GM18505 (cell line): ENCODE measurements at regions not wholly inside any gene's neighbourhood (a gene's known extent, or its start where the extent isn't known, plus 50 kb on each side); places are given as distances from the start of the nearest gene placed in this dataset.

ENCODE experiments used
- ATAC-seq: cut with Tn5 transposase; IDR thresholded peaks from one replicate; pipeline ENCODE4 v1.9.1; 2021; ENCODE audit not compliant: unreplicated experiment
- POLR2A ChIP-seq: IDR thresholded peaks from 4 replicates; pipeline ENCODE4 v1.6.1; 2011; ENCODE audit warnings: borderline replicate concordance; ENCODE audit not compliant: insufficient read depth, insufficient read length; ENCODE audit errors: extremely low read depth

DNA sequence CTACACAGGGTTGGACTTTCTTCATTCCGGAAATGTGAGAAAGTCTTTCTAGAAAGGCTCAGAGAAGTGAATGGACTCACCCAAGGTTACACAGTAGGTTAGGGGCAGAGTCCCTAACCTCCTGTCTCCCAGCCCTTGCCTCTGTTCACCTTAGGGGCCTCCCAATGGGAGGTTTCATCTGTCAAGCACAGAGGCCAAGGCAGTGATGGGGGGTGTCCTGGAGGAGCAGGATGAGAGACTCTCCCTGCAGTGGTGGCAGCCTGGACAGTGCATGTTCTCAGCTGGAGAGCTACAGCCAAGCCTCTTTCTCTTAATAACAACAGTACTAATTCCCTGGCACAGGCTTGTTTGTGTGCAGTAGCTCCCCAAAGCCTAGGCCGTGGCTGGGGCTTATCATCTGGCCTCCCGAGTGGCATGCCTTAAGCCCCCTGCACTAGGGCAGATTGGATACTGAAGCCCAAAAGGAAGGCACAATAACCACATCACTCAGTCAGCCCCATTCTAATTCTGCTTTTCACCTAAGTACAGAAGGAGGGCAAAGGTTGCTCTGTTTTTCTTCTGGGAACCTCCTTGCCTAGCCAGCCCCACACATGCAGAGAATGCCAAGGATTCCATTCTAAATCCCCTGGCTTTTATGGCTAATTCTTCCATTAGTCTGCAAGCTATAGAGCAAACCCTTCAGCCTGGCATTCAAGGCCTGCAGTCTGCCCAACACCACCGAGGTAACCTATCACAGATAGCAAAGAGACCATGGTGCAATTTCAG lies 50.2 kb upstream of the XPA start:
- no peak for ATAC-seq
- no peak for TF ChIP-seq POLR2A

DNA sequence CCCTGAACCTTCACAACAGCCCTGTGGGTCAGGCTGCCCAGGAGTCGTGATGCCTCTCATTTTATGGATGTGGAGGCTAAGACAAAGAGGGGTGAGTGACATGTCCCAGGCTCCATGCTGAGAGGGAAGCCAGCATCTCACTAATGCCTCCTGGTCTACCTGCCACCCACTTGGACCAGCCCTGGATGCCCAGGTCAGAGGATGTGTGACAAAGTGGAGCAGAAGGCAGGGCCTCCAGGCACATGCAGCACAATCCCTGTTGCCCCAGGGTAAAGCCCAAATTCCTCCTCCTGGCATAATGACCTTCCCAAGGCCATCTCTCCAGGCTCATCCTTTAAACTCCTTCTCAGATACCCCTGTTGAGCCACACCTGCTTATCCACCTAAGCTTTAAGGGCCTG lies 51.4 kb upstream of the XPA start:
- no peak for TF ChIP-seq POLR2A
- ATAC-seq = no peak

DNA sequence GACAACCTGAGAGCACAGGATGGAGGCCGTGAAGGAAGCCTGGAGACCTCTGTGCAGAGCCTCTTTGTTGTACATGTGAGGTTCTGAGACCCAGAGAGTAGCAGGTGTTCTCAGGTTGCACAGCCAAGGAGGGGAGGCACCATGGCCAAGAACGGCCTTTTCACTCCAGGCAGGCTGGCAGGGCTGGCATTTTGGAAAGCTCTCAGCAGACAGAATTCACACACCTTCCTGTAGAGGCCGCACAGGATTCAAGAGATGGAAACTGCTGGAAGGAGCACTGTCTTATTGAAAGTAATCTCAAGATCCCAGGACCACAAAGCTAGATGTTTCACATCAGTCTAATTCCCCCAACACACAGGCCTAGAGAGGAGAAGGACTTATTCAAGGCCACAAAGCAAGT lies 52.8 kb upstream of the XPA start:
- no peak for TF ChIP-seq POLR2A

DNA sequence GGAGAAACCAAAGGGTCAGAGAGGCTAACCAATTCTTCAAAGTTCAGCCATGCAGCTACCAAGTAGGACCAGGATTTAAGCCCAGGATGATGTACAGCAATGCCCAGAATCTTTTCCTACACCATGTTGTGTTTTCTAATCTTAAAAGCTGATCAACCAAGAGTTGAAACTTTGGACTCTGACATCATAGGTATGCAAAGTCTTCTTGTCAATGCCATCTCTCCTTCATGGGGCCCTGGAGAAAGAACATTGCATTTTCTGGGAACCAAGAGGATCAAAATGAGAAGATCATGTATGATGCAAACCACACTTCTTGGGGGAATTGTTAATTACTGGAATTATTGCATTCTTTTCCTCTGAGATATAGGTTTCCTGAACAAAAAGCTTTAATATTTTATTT lies 54.4 kb upstream of the XPA start:
- no peak for ATAC-seq
- TF ChIP-seq POLR2A = no peak

More for the DNA sequence above, 52.8 kb upstream of the XPA start:
- no peak for ATAC-seq

DNA sequence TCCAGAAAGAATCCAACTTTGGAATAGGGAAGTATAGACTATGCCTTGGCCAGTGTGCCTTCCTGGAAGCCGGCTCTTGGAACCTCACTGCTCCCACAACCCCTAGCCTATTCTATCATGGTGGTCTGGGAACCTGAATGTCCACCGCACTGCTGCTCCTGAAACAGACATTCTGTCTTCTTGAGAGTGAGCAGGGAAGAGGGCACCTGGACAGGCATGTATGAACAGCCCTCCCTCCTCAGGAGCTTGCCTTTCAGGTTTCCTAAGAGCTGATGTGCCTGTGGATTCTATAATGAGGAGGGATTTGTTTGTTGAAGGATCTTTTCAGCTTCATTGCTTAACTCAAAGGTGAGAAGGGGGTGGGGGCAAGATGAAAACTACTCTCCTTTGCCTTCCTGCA lies 55.1 kb upstream of the XPA start:
- ATAC-seq = no peak
- no peak for TF ChIP-seq POLR2A

DNA sequence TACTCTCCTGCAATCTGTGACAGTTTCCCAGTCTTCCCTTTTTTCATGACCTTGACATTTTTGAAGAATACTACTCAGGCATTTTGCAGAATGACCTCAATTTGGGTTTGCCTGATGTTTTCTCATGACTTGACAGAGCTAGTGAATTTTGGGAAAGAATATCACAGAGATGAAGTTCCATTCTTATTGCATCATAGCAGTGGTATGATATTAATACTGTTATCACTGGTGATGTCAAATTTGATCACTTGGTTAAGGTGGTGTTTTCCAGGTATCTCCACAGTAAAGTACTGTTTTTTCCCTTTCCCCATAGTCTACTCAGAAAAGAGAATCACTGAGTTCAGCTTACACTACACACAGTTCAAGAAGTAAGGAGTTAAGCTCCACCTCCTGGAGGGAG lies 56.2 kb upstream of the XPA start:
- no peak for TF ChIP-seq POLR2A
- no peak for ATAC-seq

DNA sequence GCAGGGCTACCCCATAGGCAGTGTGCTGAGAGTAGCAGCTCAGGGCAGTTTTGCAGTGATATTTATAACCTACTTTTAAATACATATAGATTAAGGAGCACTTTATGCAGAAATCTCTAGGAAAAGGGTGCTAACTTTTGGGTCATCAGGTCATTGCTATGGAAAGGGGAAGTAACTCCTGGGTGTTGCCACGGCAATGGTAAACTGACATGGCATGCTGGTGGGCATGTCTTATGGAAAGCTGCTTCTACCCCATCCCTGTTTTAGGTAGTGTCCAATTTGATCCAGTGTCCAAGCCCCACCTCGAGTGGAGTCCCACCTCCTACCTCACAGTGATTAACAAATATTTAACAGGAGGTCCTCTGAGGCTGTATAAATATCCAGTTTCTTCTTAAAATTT lies 56.8 kb upstream of the XPA start:
- TF ChIP-seq POLR2A = no peak
- no peak for ATAC-seq

DNA sequence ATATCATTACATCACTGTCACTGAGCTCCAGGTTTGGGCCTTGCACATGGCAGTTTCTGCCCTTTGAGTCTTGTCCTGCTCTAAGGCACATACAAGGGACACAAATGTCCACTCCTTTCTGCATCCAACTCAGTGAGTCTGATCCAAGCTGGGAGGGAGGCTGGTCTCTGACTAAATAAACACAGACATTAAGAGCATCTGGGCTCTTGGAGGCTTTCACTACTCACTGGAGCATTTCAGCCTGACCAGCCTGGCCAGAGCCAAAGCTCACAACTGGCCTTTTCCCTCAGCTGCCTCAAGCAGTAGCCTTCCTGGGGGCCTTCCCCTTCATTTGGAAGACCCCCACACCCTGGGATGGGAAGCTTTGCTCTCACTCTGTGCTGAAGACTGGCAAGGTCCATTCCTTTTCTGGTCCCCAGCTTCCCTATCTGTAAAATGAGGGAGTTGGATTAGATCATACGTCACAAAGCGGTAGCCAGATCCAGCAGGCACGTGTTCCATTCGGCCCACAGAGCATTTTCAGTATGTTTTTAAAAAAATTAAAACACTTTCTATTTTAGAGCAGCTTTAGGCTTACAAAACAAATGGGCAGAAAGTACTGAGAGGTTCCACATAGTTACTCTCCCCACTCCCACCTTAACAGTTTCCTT lies 58.6 kb upstream of the XPA start:
- no peak for TF ChIP-seq POLR2A
- ATAC-seq = no peak

DNA sequence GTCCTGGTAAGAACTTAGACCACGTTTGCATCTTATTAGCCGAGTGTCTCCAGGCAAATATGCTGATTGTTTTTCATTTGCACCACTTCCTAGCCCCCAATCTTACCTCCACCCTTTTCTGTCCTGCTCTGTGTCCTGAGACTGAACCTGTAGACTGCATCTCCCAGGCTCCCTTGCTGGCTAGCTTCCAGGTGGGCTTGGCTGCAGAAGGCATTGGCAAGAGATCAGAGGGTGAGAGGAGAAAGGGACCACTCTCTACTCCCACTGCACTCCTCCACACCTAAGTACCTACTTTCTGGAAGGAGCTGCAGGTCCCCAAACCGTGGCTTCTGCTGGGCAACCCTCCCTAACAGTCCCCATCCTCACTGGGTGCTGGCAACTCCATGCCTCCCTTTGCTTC lies 59.9 kb upstream of the XPA start:
- no peak for TF ChIP-seq POLR2A
- ATAC-seq = no peak

DNA sequence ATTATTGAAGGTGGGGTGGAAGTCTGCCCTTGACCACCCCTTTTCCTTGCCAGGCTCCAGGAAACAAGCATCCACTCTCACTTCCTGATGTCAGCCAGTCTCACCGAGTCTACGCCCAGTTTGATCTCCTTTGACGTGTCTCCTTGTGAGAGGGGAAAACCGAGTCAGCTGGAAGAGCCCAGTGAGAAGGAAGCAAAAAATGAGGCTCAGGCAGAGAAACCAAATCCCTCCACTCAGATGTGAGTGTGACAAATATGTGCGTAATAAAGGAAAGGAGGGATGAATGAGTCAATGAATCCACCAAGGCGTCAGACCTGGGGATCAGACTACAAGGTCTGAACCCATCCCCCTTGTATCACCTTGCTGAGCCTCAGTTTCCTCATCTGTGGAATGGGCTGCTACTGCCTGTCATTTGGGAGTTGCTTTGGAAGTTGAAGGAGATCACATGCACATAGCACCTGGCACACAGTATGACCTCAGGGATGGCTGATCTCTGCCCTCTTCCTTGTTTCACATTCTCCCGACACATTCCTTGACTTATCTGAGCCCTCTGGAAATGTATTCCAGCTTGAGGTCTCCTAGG lies 61.3 kb upstream of the XPA start:
- no peak for TF ChIP-seq POLR2A

DNA sequence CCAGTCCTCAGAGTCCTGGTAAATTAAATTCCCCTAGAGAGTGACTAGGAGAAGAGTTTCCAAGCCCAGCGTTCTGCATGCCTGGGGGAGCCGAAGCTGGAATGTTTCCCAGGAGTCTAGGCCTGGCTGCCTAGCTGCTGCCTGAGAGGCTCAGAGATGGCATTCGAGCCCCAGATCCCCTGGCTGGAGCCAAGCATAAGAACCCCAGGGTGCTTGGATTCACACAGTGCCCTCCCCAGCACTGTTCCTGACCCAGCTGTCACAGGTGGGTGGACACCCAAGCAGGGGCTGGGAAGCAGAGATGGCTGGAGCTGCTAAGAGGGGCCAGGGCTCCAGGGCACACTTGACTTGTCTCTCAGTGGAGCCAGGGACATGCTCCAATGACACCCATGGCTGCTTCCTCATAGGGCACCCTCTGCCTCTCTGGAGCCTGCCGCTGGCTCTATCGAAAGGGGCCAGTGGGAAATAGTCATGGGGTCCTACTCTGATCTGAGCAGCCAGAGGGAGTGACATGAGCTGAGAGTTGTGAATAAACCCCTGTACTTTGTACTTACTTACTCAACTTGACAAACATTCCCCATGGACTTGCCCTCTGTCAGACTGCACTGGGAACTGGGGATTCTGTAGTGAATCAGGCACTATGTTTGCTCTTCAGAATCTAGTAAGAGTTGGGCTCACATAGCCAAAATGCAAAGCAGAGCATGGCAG lies 62.6 kb upstream of the XPA start:
- TF ChIP-seq POLR2A = no peak
- no peak for ATAC-seq

More for the DNA sequence above, 61.3 kb upstream of the XPA start:
- no peak for ATAC-seq

DNA sequence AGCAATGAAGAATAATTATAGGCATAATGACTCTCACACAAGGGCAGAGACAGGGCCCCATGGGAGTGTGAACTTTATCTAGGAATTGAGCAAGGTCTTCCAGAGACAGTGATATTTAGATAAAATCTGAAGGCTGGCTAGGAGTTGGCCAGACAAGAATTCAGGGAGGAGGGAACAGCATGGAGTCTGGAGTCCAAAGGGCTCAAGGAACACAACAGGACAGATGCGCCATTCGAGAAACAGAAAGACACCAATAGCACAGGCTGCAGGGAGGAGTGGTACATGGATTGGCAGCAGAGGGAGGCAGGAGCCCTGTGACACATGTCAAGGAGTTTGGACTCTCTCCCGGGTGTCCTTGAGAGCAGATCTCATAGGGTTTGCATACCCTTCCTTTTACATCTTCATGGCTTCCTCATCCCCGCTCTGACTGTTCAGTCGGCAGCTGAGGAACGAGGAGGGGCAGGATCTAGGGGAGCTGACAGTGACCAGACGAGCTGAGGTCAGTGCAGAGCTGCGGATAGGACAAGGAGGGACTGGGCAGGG lies 64.0 kb upstream of the XPA start:
- no peak for ATAC-seq

DNA sequence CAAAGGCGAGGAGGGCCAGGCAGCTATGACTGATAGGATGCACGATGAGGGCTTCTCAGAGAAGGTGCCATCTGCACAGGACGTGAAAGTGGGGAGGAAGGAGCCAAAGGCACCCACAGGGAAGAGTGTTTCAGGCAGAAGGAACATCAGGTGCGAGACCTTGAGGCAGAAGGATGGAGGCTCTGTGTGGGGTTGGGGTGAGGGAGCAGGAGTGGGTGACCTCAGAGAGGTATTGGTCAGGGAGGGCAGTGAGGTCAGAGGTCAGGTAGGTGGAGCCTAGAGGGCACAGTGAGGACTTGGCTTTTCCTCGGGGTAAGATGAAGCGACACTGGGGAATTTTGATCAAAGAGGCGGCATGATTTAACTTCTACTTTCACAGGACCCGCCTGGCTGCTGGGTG lies 64.7 kb upstream of the XPA start:
- ATAC-seq = no peak
- no peak for TF ChIP-seq POLR2A

More for the DNA sequence above, 64.0 kb upstream of the XPA start:
- TF ChIP-seq POLR2A = no peak
